ENCODE measurements at regions not wholly inside any gene's neighbourhood (a gene's known extent, or its start where the extent isn't known, plus 50 kb on each side); places are given as distances from the start of the nearest gene placed in this dataset.
"Not testable (repeated sequence)": the region's sequence is repeated elsewhere in the genome, so short reads cannot be mapped to it uniquely, and the experiment has no call there.

DNA sequence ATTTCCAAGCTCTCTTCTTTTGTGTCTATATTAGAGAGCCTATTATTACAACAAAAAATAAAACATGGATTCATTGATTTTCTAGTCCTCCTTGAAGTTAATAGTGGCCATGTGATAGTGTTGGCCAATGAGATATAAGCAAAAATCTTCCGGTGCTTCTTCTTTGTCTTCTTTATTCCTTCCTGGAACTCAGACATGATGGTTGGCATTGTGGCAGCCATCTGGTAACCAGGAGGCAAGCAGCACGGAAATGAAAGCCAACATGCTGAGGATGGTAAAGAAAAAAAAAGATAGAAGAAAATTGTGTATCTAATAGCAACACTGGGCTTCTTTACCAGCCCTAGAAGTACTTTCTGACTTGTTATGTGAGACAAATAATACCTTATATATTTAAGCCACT lies 50.8 kb upstream of the SEL1L start:
- no peak for DNase-seq

DNA sequence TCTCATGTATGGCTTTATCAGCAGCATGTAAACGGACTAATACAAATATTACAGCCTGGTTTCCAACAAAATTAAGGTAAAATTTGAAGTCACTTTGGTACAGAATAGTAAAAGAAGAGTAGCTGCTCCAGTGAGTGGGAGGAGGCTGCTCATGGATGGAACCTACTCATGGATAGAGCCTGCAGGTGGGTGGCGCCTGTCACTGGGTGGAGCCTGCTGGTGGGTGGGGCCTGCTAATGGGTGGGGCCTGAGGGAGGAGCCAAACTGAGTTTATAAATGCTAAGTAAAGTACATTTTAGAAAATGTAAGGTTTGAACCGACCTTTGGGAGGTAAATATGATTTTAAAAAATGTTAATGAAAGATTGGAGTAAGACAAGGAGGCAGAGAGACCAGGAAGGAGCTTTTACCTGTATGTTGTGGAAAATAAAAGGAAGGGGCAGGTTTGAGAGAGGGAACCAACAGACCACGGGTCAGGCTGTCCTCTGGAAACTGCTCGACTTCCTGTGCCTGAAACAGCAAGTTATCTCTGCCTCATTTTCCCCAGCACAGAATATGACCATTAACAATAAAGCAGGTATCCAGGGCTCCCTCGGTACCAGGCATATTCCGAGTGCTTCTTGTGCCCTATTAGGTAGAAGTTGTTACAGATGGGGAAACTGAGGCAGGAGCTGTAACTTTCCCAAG lies 55.9 kb upstream of the SEL1L start:
- DNase-seq = no peak

- DNase-seq = no peak
These were observed 57.6 kb upstream of the SEL1L start for GRCh38 chr14:81591266-81591665.

DNA sequence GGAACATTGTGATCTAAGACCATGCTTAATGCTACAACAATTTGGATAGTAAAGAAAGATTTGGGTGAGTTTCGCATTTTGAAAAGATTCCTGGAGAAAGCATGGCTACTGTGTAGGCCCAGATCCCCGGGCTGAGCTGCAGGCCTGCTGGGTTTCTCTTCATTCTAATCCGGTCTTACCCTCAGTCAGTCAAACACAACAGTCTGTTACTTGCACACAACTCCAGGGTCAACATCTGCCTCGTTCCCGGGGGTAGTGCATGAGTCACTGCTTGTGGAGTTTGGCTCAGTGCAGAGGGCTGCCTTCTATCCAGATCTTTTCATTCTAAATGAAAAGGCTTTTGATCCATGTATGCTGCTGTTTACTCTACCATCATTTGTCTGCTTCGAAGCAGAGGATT lies 60.4 kb upstream of the SEL1L start:
- DNase-seq = no peak

DNA sequence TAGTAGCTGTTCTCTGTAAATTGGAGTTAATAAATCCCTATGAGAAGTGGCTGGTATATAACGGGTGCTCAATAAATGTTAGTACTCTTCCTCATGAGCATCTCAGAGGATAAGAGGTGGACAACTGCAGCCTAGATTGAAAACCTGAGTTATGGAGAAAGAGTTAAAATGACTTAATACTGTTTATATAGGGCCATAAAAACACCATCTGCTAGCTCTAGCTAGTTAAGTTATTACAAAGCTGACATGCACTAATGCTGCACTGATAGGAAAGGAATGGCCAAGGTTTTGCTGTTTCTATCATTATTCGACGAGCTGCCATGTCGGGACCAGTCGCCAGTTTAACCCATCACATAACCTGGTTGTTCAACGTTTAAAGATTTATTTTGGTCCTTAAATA lies 72.0 kb upstream of the SEL1L start:
- no peak for DNase-seq

DNA sequence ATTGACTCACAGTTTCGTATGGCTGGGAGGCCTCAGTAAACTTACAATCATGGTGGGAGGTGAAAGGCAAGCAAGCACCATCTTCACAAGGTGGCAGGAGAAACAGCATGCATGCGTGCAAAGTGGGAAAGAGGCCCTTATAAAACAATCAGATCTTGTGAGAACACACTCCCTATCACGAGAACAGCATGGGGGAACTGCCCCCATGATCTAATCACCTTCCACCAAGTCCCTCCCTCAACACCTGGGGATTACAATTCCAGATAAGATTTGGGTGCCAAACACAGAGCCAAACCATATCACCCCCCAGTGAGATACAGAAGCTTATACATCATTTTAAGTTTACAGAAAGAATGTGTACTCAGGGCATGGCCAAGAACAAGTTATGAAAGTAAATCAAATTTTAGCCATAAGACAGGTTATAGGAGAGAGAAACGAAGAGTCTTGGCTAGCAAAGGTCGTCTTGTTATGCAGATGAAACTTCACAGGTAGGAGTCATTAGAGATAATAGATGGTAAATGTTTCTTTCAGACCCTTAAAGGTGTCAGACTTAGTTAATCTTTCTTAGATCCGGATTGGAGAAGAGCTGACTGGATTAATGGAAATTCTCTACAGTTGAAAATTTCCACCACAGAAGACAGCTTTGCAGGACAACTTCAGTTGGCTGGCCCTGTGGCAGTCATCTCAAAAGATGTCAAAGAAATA lies 79.8 kb upstream of the SEL1L start:
- no peak for DNase-seq

DNA sequence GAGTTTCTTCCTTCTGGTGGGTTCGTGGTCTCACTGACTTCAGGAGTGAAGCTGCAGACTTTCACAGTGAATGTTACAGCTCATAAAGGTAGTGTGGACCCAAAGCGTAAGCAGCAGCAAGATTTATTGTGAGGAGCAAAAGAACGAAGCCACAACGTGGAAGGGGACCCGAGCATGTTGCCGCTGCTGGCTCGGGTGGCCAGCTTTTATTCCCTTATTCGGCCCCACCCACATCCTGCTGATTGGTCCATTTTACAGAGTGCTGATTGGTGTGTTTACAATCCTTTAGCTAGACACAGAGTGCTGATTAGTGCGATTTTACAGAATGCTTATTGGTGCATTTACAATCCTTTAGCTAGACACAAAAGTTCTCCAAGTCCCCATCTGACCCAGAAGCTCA lies 80.6 kb upstream of the SEL1L start:
- DNase-seq = not testable (repeated sequence)

GRCh38 chr14:81618695-81619094 lies 85.0 kb upstream of the SEL1L start:
- no peak for DNase-seq

- no peak for DNase-seq
These were observed 86.2 kb upstream of the SEL1L start for GRCh38 chr14:81619816-81620215.

DNA sequence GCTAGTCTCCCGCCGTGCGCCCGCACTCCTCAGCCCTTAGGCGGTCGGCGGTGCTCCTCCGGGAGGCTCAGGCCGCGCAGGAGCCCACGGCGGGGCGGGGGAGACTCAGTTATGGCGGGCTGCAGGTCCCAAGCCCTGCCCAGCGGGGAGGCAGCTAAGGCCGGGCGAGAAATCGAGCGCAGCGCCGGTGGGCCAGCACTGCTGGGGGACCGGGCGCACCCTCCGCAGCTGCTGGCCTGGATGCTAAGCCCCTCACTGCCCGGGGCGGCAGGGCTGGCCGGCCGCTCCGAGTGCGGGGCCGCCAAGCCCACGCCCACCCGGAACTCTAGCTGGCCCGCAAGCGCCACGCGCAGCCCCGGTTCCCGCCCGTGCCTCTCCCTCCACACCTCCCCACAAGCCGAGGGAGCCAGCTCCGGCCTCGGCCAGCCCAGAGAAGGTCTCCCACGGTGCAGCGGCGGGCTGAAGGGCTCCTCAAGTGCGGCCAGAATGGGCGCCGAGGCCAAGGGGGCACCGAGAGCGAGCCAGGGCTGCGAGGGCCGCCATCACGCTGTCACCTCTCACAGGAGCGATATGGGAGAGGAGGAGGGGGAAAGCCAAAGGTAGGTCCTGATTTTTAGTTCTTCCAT lies 90.2 kb upstream of the SEL1L start:
- peak; percentile 14 for DNase-seq

DNA sequence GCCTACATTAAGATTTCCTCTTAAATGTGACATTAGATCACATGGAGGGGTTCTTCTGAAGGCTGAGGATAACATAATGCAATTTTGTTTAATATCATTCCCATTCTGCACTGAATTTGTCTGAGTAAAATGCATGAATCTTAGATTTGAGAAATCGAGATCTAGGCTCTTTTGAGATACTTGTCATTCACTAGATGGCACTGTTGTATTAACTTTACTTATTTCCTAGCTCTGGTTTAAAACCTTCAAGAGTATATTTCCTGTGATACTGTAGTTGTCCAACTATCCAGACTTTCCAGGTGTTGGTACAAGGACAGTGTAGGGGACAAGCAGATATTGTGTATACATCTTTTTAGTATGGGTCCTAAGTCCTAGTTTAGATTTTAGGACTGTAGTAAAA lies 91.7 kb upstream of the SEL1L start:
- DNase-seq = no peak

GRCh38 chr14:81632157-81632556 lies 98.5 kb upstream of the SEL1L start:
- DNase-seq = no peak

DNA sequence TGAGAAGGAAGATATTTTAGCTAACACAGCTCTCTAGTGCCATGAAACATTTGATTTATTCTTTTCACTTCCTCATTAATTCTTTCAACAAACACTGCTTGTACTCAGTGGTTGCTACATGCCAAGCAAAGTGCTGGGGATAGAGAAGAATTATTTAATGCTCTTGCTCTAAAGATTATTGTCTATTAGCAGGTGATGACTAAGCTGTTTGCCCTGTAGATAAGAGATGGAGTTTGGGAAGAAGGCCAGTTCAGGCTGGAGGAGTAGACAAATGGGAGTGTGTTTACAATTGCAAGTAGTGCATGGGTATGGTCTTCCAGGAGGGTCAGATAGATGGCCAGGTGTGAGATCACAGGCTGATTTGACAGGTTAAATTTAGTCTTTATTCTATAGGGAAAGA lies 99.8 kb upstream of the SEL1L start:
- no peak for DNase-seq

GRCh38 chr14:81637639-81638038 lies 104.0 kb upstream of the SEL1L start:
- DNase-seq = no peak

DNA sequence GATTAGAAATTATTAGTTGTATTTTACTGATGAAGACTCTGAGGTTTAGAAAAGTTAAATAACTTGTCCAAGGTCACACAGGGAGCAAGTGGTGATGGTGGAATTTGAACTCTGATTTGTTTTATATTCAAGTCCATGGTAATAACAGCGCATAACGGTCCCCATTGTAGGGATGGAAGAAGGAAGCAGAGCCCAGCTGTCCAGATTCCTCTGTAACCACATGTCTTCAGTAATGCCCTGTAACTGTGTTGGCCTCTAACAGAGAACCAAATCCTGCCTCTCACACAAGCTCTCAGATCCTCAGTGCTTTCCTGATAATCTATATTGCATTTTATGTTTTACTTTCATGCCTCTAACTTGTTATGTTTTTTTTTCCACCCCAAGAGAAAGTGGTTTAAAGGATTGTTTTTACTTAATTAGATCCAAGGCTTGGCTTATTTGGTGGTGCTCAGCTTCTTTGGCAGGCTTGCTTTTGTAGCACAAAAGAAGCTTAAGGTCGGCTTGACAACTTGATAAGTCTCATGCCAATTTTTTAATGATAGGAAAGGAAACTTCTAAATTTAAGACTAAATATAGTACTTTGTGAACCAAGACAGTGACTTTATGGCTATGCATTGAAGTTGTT lies 105.1 kb upstream of the SEL1L start:
- DNase-seq = no peak

GRCh38 chr14:81653626-81654025 lies 120.0 kb upstream of the SEL1L start:
- no peak for DNase-seq

DNA sequence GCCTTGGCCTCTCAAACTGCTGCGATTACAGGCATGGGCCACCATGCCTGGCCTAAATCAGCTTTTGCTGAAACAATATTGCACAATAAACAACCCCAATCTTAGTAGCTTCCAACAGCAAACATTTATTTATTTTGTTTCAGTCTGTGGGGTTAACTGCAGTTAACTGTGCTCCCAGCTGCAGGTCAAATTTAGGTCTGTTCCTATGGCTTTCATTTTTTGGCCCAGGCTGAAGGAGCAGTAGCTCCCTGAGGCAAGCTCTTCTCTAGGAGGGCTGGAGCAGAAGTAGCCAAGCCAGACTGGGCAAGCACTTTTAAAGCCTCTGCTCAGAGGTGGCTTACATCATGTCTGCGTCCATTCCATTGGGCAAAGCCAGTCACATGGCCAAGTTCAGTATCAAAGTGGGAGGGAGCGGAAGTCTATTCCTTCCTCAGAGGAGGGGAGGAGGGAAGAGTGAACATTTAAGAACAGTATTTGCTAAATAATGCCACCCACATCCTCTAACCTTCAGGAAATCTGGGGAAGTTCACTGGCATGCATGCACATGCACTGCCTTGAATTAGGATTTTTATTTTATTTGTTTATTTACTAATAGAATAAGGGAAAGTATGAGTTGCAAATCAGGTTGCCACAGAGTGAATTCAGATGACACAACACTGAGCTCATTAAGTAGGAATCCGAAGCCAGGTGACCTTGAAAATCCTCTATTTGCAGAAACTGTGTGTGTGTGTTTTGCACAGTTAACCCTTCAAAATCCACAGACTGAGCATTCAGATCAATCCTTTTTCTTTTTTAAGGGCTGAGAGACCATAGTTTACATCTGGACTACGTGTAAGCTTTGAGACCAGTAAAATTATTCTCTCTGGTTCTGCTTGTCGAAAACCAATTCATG lies 122.0 kb upstream of the SEL1L start:
- no peak for DNase-seq

DNA sequence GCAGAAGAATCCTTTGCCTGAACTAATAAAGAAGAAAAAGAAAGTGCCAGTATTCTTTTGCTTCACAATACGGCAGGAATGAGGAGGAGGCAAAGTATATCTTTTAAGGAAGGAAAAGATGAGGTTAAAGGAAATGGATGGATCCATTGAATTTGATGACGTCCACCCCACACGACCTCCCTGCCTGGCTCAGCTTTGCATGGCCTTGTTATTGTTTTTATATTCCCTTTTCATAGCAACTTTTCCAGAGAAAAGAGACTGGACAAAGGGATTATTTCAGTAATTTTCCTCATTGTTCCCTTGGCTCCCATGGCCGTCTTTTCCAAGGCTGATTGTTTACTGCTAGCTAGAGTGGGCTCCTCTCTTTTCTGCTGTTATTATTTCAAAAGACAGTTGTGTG lies 123.2 kb upstream of the SEL1L start:
- DNase-seq = no peak

GRCh38 chr14:81662066-81662465 lies 128.4 kb upstream of the SEL1L start:
- DNase-seq = no peak

DNA sequence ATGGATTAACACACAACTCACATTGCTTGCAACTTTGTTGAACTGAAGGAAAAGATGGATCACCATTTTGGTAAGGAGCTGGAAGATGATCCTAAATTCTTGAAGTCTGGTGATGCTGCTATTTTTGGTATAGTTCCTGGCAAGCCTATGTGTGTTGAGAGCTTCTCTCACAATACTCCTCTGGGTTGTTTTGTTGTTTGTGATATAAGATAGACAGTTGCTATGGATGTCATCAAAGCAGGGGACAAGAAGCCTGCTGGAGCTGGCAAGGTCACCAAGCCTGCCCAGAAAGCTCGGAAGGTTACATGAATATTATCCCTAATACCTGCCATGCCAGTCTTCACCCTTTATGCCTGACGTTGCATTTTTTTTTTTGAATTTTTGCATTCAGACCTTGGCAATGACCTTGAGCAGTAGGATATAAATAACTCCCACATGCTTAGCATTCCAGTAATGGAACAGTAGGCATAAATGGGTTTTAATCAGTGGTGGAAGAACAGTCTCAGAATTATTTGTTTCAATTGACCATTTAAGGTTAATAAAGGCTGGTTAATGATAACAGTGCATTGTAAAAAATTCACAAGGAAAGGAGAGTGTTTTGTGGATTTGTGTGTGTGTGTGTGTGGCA lies 129.0 kb upstream of the SEL1L start:
- no peak for DNase-seq

DNA sequence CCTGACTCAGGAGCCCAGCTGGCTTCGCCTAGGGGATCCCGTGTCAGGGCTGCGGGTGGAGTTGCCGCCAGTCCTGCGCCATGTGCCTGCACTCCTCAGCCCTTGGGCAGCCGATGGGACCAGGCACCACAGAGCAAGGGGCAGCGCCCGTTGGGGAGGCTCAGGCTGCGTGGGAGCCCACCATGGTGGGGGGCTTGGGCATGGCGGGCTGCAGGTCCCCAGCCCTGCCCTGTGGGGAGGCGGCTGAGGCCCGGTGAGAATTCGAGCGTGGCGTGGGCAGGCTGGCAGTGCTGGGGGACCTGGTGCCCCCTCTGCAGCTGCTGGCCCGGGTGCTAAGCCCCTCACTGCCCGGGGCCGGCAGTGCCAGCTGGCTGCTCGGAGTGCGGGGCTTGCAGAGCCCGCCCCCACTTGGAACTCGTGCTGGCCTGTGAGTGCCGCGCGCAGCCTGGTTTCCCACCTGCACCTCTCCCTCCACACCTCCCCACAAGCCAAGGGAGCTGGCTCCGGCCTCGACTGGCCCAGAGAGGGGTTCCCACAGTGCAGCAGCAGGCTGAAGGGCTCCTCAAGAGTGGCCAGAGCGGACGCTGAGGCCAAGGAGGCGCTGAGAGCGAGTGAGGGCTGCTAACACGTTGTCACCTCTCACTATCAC lies 135.1 kb upstream of the SEL1L start:
- no peak for DNase-seq

GRCh38 chr14:81669308-81669707 lies 135.7 kb upstream of the SEL1L start:
- DNase-seq = no peak

Measured in activated gamma-delta T cell (primary cell).